ENCODE measurements at regions not wholly inside any gene's neighbourhood (a gene's known extent, or its start where the extent isn't known, plus 50 kb on each side); places are given as distances from the start of the nearest gene placed in this dataset.
"Not testable (repeated sequence)": the region's sequence is repeated elsewhere in the genome, so short reads cannot be mapped to it uniquely, and the experiment has no call there.

GRCh38 chr3:94374439-94375161, 311.7 kb downstream of the NSUN3 start:
- Histone ChIP-seq H2BK12ac (ENCODE audit: low read length) (no peak overlapping the region), H2BK15ac (ENCODE audit: low read length) (no peak overlapping the region), H3K14ac (ENCODE audit: low read length) (no peak overlapping the region), H2AK5ac (ENCODE audit: low read depth, low read length) (no peak overlapping the region), H3K4me3 (ENCODE audit: low read length in 2 of 2) (no peak overlapping the region), H3K4me2 (ENCODE audit: insufficient read depth, low read length, poor library complexity, severe bottlenecking) (no peak overlapping the region), H3K27me3 (ENCODE audit: control insufficient read depth in 3 of 3, insufficient read depth in 3 of 3, low read depth in 1 of 3, low read length in 3 of 3) (no peaks in the 10 kb centered on the region), H2BK5ac (ENCODE audit: low read length) (no peak overlapping the region), H4K91ac (ENCODE audit: low read depth, low read length, poor library complexity) (no peak overlapping the region), H4K8ac (ENCODE audit: low read depth, low read length) (no peak overlapping the region), H3K36me3 (replicated peaks in 1 of 2; ENCODE audit: control insufficient read depth in 2 of 2, insufficient read depth in 2 of 2, low read length in 2 of 2) (no peaks in the 10 kb centered on the region), H3K79me1 (ENCODE audit: low read depth, low read length) (no peaks in the 10 kb centered on the region), H3K18ac (ENCODE audit: low read length) (no peak overlapping the region), H3K9ac (ENCODE audit: low read depth, low read length, poor library complexity) (no peak overlapping the region), H2BK120ac (ENCODE audit: low read depth, low read length) (no peak overlapping the region), H2AFZ (ENCODE audit: low read length) (peak overlapping the region; percentile 32), H3K9me3 (replicated peaks in 1 of 2; ENCODE audit: control insufficient read depth in 2 of 2, insufficient read depth in 1 of 2, low read depth in 1 of 2, low read length in 2 of 2) (no peaks in the 10 kb centered on the region), H3K27ac (replicated peaks; ENCODE audit: low read length) (no peak overlapping the region), H3K4me1 (ENCODE audit: control insufficient read depth in 2 of 2, insufficient read depth in 1 of 2, low read depth in 1 of 2, low read length in 2 of 2) (peaks cover 0 to 5% of the 10 kb centered on the region in 2 donors), H3K23ac (ENCODE audit: low read depth, low read length, poor library complexity) (no peak overlapping the region), H3K4ac (ENCODE audit: low read length) (no peak overlapping the region)
- DNase-seq (ENCODE audit: low spot score), result no peak
- no CpG with 5 or more reads among the region's 1 CpG for WGBS, 2 donors (ENCODE audit: extremely low coverage in 2 of 2, insufficient read length in 2 of 2, insufficient replicate concordance in 1 of 2)

GRCh38 chr3:94377123-94377696, 314.3 kb downstream of the NSUN3 start:
- not testable (repeated sequence) for H4K8ac ChIP-seq (ENCODE audit: low read depth, low read length); H2BK15ac ChIP-seq (ENCODE audit: low read length); H2BK120ac ChIP-seq (ENCODE audit: low read depth, low read length); H2BK12ac ChIP-seq (ENCODE audit: low read length); H3K4me3 ChIP-seq (ENCODE audit: low read length in 2 of 2); H2AK5ac ChIP-seq (ENCODE audit: low read depth, low read length); H2BK5ac ChIP-seq (ENCODE audit: low read length); H3K9me3 ChIP-seq (replicated peaks in 1 of 2; ENCODE audit: control insufficient read depth in 2 of 2, insufficient read depth in 1 of 2, low read depth in 1 of 2, low read length in 2 of 2); H3K4ac ChIP-seq (ENCODE audit: low read length); H3K79me1 ChIP-seq (ENCODE audit: low read depth, low read length); H3K4me2 ChIP-seq (ENCODE audit: insufficient read depth, low read length, poor library complexity, severe bottlenecking); H3K23ac ChIP-seq (ENCODE audit: low read depth, low read length, poor library complexity); H3K14ac ChIP-seq (ENCODE audit: low read length); H2AFZ ChIP-seq (ENCODE audit: low read length); DNase-seq (ENCODE audit: low spot score); H3K27ac ChIP-seq (replicated peaks; ENCODE audit: low read length); H3K18ac ChIP-seq (ENCODE audit: low read length); H3K27me3 ChIP-seq (ENCODE audit: control insufficient read depth in 3 of 3, insufficient read depth in 3 of 3, low read depth in 1 of 3, low read length in 3 of 3); H3K36me3 ChIP-seq (replicated peaks in 1 of 2; ENCODE audit: control insufficient read depth in 2 of 2, insufficient read depth in 2 of 2, low read length in 2 of 2); H4K91ac ChIP-seq (ENCODE audit: low read depth, low read length, poor library complexity); H3K4me1 ChIP-seq (ENCODE audit: control insufficient read depth in 2 of 2, insufficient read depth in 1 of 2, low read depth in 1 of 2, low read length in 2 of 2); H3K9ac ChIP-seq (ENCODE audit: low read depth, low read length, poor library complexity)
- WGBS, 2 donors (ENCODE audit: extremely low coverage in 2 of 2, insufficient read length in 2 of 2, insufficient replicate concordance in 1 of 2), result no CpG with 5 or more reads among the region's 3 CpGs

GRCh38 chr3:94377863-94378262, 315.0 kb downstream of the NSUN3 start:
- H4K8ac ChIP-seq (ENCODE audit: low read depth, low read length); DNase-seq (ENCODE audit: low spot score); H3K36me3 ChIP-seq (replicated peaks in 1 of 2; ENCODE audit: control insufficient read depth in 2 of 2, insufficient read depth in 2 of 2, low read length in 2 of 2); H3K4ac ChIP-seq (ENCODE audit: low read length); H4K91ac ChIP-seq (ENCODE audit: low read depth, low read length, poor library complexity); H3K27me3 ChIP-seq (ENCODE audit: control insufficient read depth in 3 of 3, insufficient read depth in 3 of 3, low read depth in 1 of 3, low read length in 3 of 3); H3K4me3 ChIP-seq (ENCODE audit: low read length in 2 of 2); H3K4me2 ChIP-seq (ENCODE audit: insufficient read depth, low read length, poor library complexity, severe bottlenecking); H3K23ac ChIP-seq (ENCODE audit: low read depth, low read length, poor library complexity); H3K9me3 ChIP-seq (replicated peaks in 1 of 2; ENCODE audit: control insufficient read depth in 2 of 2, insufficient read depth in 1 of 2, low read depth in 1 of 2, low read length in 2 of 2); H2BK120ac ChIP-seq (ENCODE audit: low read depth, low read length); H3K9ac ChIP-seq (ENCODE audit: low read depth, low read length, poor library complexity); H2BK5ac ChIP-seq (ENCODE audit: low read length); H3K14ac ChIP-seq (ENCODE audit: low read length); H3K27ac ChIP-seq (replicated peaks; ENCODE audit: low read length); H2AK5ac ChIP-seq (ENCODE audit: low read depth, low read length); H2BK12ac ChIP-seq (ENCODE audit: low read length); H3K79me1 ChIP-seq (ENCODE audit: low read depth, low read length); H3K18ac ChIP-seq (ENCODE audit: low read length); H3K4me1 ChIP-seq (ENCODE audit: control insufficient read depth in 2 of 2, insufficient read depth in 1 of 2, low read depth in 1 of 2, low read length in 2 of 2); H2AFZ ChIP-seq (ENCODE audit: low read length); H2BK15ac ChIP-seq (ENCODE audit: low read length): not testable (repeated sequence)
- WGBS, 2 donors (ENCODE audit: extremely low coverage in 2 of 2, insufficient read length in 2 of 2, insufficient replicate concordance in 1 of 2), result no CpG with 5 or more reads among the region's 3 CpGs

GRCh38 chr3:94378322-94378721, 315.5 kb downstream of the NSUN3 start:
- Histone ChIP-seq H2AFZ (ENCODE audit: low read length) (no peak overlapping the region), H3K79me1 (ENCODE audit: low read depth, low read length) (no peaks in the 10 kb centered on the region), H3K14ac (ENCODE audit: low read length) (no peak overlapping the region), H3K4me3 (ENCODE audit: low read length in 2 of 2) (no peak overlapping the region), H3K36me3 (replicated peaks in 1 of 2; ENCODE audit: control insufficient read depth in 2 of 2, insufficient read depth in 2 of 2, low read length in 2 of 2) (no peaks in the 10 kb centered on the region), H3K18ac (ENCODE audit: low read length) (no peak overlapping the region), H3K9me3 (replicated peaks in 1 of 2; ENCODE audit: control insufficient read depth in 2 of 2, insufficient read depth in 1 of 2, low read depth in 1 of 2, low read length in 2 of 2) (no peaks in the 10 kb centered on the region), H2BK15ac (ENCODE audit: low read length) (no peak overlapping the region), H3K4me2 (ENCODE audit: insufficient read depth, low read length, poor library complexity, severe bottlenecking) (no peak overlapping the region), H3K23ac (ENCODE audit: low read depth, low read length, poor library complexity) (no peak overlapping the region), H4K8ac (ENCODE audit: low read depth, low read length) (no peak overlapping the region), H2BK12ac (ENCODE audit: low read length) (no peak overlapping the region), H2BK120ac (ENCODE audit: low read depth, low read length) (no peak overlapping the region), H3K9ac (ENCODE audit: low read depth, low read length, poor library complexity) (no peak overlapping the region), H4K91ac (ENCODE audit: low read depth, low read length, poor library complexity) (no peak overlapping the region), H2BK5ac (ENCODE audit: low read length) (no peak overlapping the region), H3K4me1 (ENCODE audit: control insufficient read depth in 2 of 2, insufficient read depth in 1 of 2, low read depth in 1 of 2, low read length in 2 of 2) (peaks cover 0 to 5% of the 10 kb centered on the region in 2 donors), H3K4ac (ENCODE audit: low read length) (no peak overlapping the region), H3K27ac (replicated peaks; ENCODE audit: low read length) (no peak overlapping the region), H3K27me3 (ENCODE audit: control insufficient read depth in 3 of 3, insufficient read depth in 3 of 3, low read depth in 1 of 3, low read length in 3 of 3) (no peaks in the 10 kb centered on the region), H2AK5ac (ENCODE audit: low read depth, low read length) (no peak overlapping the region)
- no CpG with 5 or more reads among the region's 1 CpG for WGBS, 2 donors (ENCODE audit: extremely low coverage in 2 of 2, insufficient read length in 2 of 2, insufficient replicate concordance in 1 of 2)
- no peak for DNase-seq (ENCODE audit: low spot score)

Data from neuronal stem cell (in vitro differentiated cells).